Fibroblast of skin of abdomen (primary cell): ENCODE measurements at regions not wholly inside any gene's neighbourhood (a gene's known extent, or its start where the extent isn't known, plus 50 kb on each side); places are given as distances from the start of the nearest gene placed in this dataset.

ENCODE experiments used
- DNase-seq: peaks from one replicate; pipeline ENCODE4 v3.0.0-alpha.2; 2013

DNA sequence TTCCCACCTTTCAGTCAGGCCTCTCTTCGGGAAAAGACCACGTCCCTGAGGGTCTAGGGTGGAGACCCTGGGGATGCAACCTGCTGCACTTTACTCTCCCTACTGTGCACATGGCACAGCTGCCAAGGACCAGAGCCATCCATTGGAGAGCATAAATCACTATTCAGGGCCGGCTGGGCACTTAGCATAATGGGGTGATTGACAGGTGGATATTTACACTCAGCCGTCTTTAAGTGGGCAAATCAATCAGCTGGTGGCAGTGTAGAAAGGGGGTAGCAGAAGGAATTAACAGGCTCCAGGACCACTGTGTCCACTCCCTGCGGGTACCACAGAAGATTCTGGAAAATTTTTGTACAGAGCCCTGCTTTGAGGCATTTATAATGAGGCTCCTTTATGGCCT is 87.3 kb upstream of the IRX6 start:
- no peak for DNase-seq

DNA sequence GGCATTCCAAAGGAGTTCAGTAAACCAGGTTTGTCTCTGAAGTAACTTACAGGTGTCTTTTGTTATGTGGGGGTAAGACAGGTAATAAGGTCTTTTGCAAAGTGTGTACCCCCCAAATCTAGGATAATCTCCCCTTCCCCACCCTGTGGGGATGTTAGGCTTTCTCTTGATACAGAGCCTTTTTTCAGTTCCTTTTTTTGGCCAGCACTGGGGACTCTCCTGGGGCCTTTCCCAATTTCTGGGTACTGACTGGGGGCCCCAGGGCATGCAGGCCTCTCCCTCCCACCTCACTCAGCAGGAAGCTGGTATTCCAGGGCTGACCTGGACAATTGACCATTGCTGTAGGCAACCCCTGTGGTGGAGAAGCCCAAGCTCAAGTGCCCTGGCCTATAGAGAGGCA is 84.3 kb upstream of the IRX6 start:
- DNase-seq = no peak

DNA sequence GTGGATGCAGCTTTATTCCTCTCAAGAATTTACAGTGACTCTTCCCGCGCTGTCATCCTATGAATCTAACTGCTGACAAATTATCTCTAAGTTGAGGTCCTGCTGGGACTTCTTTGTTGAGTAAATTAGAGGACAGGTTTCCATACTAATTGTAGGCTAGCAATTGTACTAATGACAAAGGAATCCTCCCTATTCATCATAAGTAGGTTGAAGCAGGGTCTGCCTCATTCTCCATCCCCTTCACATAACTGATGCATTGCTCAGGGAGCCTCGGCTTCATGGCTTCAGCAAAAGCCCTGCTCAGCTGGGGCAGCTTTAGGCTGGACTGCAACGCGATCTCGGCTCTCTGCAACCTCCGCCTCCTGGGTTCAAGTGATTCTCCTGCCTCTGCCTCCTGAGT is 83.1 kb upstream of the IRX6 start:
- DNase-seq = no peak

DNA sequence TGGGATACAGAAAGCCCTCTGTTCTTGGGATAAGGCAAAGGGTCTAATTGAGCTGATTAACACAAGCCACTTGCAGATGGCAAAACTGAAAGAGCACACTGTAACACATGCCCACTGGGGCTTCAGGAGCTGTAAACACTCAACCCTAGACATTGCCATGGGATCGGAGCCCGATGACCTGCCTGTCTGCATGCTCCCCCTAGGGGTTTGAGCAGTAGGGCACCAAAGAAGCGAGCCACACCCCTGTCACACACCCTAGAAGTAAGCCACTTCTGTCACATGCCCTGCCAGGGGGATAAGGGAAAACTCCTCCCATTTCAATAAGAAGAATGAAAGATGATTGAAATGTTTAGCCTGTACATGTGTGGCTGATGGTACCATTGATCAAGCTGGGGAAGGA is 81.3 kb upstream of the IRX6 start:
- DNase-seq = no peak

DNA sequence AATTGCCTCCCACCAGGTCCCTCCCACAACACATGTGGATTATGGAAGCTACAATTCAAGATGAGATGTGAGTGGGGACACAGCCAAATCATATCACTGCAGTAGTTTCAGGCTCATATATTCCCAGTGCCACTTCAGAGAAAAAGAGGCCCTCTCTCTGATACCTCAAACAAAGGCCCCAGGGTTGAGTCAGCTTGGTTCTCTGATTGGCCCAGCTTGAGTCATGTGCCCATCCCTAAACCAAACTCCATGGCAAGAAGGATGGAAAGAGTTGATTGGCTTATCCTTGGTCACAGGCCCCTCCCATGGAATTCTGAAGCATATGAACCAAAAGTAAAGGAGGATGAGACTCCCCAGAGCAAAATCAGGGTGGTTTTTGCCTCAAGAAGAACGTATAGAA is 75.9 kb upstream of the IRX6 start:
- DNase-seq = no peak

DNA sequence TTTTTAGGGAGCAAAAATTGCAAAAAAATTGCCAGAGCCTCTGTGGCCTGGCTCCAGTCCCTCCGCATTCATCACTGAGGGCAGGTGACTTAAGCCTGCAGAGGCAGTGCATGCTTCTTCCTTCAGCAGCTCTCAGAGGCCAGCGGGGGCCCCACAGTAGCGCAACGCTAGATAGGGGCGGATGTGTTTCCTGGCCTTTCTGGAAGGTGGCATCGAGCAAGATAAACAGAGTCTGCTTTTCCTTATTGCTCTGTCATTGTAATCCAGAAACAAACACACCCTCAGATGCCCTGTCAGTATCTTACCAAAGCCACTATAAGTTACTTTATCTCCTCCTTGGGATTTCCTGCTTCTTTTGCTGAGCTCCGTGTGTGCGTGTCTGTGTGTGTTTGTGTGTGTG is 75.5 kb upstream of the IRX6 start:
- DNase-seq = no peak

DNA sequence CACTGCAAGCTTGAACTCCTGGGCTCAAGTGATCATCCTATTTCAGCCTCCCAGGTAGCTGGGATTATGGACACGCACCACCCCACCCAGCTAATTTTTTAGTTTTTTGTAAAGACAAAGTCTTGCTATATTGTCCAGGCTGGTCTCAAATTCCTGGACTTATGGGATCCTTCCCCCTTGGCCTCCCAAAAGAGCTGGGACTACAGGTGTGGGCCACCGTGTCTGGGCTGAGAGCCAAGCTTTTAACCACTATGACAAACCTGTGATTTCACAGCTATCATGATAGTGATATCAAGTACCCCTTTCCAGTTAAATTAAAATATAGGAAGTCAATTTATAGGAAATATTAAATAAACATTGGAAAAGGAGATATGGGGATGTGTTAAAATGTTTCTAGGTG is 74.6 kb upstream of the IRX6 start:
- DNase-seq = no peak

DNA sequence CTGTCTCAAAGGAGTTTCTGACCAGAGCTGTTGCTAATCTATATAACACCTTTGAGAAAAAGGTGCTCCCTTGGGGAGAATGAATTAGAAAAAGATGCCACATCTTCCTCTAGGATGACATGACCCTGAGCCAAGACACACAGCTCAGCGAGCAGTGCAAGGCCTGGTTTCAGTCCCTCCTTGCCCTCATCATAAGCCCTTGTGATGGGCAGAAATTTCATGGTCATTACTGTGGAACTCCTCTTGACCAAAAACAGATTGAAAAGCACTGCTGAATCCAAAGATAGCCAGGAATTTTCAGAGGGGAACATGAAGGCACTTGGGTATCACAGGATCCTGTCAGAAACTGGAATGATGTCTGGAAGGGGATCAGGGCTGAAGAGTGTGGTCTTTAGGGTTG is 74.1 kb upstream of the IRX6 start:
- DNase-seq = no peak

DNA sequence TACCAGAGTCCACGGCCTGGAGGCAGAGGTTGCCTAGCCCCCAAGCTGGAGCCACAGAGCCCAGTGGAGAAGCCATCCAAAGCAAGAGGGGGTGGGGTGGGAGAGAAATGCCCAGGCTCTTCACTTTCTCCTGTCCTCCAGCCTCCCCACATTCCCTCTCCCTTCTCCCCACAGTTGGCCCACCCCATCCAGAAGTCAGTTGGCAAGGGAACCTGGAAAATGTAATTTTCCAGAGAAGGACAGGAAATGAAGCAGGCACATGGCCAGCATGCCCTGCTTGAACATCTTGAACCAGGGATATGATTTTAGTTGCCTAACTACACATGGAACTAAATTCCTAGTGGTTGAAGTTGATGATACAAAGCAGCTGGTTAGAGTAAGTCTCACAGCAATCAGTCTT is 73.3 kb upstream of the IRX6 start:
- DNase-seq = peak; percentile 33

DNA sequence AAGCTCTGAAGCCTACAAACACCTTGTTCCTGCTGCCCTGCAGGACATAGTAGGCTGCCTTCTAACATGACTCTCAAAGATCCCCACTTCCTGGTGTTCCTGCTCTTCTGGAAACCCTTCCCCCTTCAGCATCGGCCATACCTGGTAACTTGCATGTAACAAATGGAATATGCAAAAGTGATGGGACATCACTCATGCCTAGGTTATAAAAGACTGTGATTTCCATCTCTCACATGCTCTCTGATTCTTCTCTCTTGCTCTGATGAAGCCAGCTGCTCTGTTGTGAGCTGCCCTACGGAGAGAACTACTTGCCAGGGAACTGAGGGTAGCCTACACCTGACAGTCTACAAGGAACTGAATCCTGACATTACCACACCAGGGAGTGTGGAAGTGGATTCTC is 72.9 kb upstream of the IRX6 start:
- DNase-seq = no peak

DNA sequence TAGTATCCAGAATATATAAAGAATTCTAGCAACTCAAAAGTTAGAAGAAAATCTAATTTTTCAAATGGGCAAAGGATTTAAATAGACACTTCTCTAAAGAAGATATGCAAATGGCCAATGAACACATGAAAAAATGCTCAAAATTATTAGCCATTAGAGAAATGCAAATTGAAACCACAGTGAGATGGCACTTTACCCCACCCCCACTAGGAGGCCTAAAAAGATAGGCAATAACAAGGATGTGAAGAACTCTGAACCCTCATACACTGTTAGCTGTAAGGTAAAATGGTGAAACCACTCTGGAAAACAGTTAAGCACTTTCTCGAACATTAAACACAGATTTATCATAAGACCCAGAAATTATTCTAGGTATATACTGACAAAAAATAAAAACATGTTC is 71.4 kb upstream of the IRX6 start:
- no peak for DNase-seq

DNA sequence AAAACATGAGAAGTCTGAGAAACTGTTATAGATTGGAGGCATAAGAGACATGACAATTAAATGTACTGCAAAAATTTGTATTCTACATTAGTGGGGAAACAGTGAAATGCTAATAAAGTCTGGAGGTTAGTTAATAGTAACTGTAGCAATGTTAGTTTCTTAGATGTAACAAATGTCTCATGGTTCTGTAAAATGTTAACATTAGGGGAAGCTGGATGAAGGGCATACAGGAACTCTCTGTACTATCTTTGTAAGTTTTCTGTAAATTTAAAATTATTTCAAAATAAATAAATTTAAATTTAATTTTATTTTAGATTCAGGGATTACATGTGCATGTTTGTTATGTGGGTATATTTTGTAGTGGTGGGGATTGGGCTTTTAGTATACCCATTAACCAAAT is 70.0 kb upstream of the IRX6 start:
- DNase-seq = no peak

DNA sequence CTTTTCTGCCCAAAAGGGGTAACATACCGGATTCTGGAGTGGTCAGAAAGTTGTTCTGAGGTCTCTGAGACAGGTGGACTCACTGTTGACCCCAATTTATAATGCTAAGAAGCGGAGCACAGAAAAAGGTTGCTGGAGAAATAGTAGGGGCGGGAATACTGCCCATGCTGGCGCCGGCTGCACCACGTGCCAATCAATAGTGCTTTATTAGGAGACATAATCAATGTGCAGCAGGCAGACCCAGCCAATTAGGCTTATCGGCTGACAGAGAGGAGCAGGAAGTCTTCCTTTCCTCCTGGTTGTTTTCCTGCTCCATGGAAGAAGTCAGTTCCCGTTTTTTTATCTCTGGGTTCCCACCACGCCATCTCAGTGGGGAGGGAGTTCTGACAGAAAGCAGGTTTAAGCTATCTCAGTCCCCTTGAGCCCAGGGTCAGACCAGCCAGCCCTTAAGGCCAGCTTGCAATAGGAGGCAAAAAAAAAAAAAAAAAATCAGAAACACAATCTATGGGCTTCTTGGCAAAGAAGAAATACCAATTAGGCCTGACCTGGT is 68.2 kb upstream of the IRX6 start:
- no peak for DNase-seq

DNA sequence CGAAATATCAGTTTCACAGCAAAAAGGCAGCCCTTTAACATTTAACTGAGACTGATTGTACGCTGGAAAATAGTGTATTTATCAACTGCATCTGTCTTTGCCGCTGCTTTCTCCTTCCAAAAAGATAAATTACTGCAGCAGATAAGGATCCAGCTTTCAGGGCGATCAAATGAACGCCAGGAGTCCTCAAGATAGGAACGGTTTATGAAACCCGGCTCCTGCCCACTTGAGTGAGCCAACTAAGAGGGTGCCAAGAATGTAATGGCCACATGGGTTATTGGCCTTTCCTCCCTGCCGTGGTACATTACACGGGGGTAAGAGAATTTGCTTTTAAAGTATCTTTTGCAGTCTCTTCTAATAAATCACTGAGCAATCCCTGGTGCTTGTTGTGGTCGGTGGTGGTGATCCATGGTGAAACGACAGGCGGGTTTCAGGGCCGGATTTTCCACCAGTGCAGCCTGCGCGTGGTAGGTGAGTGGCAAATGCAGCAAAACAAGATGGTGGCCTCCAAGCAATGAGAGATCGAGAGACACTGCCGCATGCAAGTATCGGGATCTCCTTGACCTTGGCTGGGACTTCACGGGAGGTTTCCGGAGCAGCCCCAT is 67.5 kb upstream of the IRX6 start:
- no peak for DNase-seq

DNA sequence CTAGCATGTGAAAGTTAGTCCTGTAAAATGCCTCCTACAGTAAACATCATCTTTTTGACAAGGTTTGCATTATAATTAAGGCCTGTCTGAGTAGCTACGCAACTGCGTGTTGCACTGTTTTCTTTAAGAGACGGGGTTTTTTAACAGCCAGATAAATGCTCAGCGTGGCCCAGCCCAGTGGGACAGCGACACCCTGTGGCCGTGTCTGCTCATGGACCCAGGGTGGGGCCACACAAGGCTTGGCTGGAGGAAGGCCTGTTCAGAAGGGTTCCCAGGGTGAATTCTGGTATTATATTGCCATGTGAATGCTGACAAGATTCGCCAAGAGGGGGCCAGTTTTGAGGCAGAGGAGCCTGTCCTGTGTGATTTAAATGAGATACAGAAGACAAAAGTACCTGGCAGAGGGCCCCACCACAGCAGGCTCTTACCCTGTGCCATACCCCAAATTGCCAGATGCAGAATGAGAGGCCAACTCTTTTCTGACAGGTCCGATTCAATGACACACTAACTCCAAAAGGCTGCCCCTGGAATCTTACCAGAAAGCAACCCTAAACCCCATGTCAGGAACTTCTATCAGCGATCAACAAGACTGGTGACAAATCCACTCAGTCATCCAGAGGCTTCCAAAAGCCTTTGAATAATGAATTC is 65.9 kb upstream of the IRX6 start:
- DNase-seq = peak; percentile 66

DNA sequence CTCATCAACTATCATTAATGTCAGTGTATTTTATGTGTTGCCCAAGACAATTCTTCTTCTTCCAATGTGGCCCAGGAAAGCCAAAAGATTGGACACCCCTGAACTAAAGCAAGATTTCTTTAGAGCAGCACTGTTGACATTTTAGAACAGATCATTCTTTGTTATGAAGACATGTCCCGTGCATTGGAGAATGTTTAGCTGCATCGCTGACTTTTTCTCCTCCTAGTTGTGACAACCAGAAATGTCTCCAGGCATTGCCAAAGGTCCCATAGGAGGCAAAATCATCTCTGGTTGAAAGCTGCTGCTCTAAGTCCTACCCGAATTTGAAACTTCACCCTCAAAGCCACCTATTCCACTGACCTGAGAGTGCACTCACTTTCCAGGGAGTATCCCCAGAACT is 62.7 kb upstream of the IRX6 start:
- DNase-seq = no peak

DNA sequence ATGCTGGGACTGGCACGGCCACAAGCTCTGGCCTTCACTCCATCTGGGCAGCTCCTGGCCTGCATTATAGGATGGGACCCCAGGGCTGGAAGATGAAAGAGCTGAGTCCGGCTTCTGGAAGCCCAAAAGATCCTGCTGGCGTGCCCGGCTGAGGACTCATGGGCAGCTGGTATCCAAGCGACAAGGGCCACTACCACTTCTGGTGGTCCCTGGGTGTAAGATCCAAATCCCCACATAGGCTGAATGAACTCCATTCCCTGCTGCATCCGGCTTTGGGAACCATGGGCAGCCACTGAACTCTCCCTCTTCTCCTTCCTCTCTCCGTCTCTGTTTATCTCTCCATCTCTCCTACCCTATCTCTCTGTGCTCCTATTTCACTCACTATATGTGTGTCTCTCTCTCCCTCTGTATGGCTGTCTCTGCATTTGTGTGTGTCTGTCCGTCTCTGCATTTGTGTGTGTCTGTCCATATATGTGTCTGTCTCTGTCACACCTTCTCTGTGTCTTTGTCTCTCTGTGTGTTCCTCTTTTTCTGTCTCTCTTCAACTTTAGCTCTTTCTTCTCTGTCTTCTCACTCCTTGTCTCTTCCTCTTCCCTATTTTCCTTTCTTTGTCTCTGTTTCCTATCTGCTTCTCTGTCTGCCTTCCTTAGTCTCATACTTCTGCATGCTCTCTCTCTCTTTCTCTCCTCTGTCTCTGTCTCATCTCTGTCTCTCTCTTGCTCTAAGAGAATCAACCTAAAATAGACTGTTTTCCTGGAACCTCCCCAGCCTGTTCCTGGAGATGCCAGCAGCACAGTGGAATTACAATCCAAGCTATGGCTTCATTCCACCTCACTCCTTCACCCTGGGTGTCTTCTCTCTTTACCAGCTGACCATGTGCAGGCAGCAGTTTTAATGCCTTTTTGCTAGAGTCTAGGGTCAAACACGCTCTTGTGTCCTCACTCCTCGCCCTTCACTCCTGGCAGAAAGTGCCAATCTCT is 60.4 kb upstream of the IRX6 start:
- no peak for DNase-seq

DNA sequence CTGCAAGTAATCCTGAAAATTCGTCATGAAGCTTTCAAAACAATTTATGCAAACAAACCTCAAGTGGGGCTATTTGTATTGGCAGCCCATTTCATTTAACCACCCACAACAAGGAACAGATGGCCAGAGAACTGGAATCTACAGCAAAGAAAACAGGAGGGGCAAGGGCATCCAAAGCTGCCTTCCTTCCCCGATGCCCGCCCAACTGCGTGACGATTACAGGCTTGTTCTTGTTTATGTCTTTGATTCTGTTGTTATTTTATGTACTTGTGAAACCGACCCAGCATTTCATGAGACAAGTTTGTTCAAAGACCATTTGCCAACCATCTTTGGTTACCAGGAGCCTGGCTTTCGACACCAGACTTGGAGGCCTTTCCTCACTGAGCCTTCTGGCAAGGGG is 59.1 kb upstream of the IRX6 start:
- DNase-seq = no peak

DNA sequence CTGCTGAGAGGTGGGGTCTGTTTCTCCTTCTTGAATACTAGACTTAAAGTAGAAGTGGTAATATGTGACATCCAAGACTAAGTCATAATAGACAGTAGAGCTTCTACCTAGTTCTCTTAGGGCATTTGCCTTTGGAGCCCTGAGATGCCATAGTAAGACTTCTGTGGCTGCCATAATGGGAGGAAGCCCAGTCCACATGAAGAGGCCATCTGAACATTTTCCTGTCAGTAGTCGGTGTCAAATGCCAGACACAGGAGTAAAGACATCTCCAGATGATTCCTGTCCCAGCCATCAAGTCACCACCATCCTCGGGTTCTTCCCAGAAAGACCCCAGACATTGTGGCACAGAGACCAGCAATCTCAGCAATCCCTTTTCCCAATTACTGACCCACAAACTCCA is 58.1 kb upstream of the IRX6 start:
- DNase-seq = no peak

DNA sequence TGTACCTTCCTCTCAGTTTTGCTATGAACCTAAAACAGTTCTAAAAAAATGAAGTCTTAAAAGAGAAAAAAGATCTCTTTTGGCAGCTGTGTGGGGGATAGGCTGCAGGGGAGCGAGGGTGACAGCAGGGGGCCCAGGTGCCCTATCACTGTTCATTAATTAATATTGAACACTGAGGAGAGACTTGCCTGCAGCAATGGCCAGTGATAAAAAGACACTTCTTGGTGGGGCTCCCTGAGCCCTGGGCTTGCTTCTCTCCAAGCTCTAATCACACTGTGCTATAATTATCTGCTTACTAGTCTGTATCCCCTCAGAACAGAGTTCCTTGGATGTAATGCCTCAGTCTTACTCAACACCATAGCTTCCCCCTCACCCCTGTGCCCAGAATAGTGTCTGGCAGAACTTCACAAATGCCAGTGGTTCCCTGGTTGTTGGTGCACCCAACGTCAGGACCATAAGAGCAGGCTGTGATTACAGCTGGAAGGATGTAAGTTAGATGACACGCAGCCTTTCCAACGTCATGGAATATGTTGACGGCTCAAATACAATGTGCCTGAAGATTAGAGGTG is 52.0 kb upstream of the IRX6 start:
- no peak for DNase-seq

DNA sequence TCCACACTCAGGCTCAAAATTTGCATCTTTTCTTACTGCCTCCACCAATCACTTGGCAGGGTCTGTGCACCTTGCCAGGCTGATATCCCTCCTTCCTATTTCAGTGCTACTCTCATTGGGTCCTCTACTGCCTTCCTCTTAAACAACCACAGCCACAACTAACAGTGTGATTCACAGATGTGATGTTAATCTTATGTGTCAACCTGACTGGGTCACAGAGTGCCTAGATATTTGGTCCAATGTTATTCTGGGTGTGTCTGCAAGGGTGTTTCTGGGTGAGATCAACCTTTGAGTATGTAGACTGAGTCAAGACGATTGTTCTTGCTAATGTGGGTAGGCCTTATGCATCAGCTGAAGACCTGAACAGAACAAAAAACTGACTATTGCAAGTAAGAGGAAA is 51.3 kb upstream of the IRX6 start:
- no peak for DNase-seq

DNA sequence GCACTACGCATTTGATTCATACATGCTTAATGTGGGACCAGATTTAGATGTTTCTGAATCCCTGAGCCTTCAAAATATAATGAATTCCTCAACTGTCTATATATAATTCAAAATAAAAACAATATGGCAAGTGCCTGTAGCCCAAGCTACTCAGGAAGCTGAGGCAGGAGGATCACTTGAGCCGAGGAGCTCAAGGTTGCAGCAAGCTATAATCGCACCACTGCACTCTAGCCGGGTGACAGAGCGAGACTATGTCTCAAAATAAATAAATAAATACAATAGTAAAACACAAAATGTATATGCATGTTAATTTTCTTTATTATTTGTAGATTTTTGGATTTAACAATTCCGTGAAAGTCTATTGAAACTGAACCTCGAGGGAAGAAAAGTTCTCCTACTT is 50.6 kb upstream of the IRX6 start:
- DNase-seq = no peak

DNA sequence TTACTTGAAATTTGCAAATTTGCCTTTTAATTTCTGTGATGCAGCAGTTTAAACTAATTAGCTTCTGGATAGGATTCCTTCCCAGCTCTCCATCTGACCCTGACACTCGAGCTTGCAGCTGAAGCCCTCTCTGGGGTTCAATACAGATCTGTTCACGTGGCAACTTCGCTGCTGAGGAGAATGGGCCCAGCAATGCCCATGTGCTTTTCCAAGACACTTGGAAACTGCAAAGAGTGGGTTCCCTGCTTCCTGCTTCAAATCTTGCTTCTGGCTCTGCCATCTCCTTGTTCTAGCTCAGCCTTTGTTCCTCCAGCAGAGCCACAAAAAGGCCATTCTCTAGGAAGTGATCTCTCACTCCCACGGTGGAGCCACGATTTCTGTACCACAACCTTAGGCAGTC is 50.0 kb upstream of the IRX6 start:
- no peak for DNase-seq
